HPDE6-E6E7 (cell line): ENCODE measurements at regions not wholly inside any gene's neighbourhood (a gene's known extent, or its start where the extent isn't known, plus 50 kb on each side); places are given as distances from the start of the nearest gene placed in this dataset.
"Not testable (repeated sequence)": the region's sequence is repeated elsewhere in the genome, so short reads cannot be mapped to it uniquely, and the experiment has no call there.

Experiments used
- DNase-seq: peaks from one replicate; pipeline ENCODE4 v3.0.0; 2011; ENCODE audit warnings: missing footprints; ENCODE audit errors: extremely low spot score

GRCh38 chr4:161329852-161330251 lies 833.9 kb downstream of the FSTL5 start:
- DNase-seq = no peak

DNA sequence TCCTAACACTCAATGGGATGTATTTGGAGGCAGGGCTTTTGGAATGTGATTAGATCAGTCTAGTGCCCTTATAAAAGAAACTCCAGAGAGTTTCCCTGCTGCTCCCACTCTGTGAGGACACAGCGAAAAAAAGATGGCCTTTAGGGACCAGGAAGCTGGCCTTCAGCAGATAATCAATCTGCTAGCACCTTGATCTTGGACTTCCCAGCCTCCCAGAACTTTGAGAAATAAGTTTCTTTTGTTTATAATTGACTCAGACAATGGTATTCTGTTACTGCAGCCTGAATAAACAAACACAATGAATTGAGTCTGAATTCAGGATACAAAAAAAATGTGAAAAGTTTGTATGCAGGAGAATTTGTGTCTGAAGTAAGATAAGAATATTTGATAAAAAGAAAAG lies 842.1 kb downstream of the FSTL5 start:
- no peak for DNase-seq

- DNase-seq = peak; percentile 3
These were observed 843.4 kb downstream of the FSTL5 start for GRCh38 chr4:161320377-161320776.

DNA sequence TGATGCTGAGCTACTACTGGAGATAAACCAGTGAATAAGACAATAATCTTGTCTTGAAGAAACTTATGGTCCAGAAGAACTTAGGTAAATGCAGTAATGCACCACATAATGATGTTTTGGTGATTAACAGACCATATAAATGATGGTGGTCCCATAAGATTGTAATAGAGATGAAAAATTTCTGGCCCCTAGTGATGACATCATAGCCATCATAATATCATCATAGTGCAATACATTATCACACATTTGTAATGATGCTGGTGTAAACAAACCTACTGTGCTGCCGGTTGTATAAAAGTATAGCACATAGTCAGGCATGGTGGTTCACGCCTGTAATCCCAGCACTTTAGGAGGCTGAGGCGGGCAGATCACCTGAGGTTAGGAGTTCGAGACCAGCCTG lies 846.8 kb downstream of the FSTL5 start:
- DNase-seq = no peak

GRCh38 chr4:161314371-161314770 lies 849.4 kb downstream of the FSTL5 start:
- no peak for DNase-seq

DNA sequence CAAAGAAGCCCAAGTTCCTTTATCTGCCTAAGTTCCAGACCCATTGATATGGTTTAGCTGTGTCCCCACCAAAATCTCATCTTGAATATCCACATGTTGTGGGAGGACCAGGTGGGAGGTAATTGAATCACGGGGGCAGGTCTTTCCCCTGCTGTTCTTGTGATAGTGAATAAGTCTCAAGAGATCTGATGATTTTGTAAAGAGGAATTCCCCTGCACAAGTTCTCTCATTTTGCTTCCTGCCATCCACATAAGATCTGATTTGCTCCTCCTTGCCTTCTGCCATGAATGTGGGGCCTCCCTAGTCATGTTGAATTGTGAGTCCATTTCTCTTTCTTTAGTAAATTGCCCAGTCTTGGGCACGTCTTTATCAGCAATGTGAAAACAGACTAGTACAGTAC lies 860.2 kb downstream of the FSTL5 start:
- no peak for DNase-seq

- no peak for DNase-seq
These were observed 872.6 kb downstream of the FSTL5 start for GRCh38 chr4:161291222-161291621.

DNA sequence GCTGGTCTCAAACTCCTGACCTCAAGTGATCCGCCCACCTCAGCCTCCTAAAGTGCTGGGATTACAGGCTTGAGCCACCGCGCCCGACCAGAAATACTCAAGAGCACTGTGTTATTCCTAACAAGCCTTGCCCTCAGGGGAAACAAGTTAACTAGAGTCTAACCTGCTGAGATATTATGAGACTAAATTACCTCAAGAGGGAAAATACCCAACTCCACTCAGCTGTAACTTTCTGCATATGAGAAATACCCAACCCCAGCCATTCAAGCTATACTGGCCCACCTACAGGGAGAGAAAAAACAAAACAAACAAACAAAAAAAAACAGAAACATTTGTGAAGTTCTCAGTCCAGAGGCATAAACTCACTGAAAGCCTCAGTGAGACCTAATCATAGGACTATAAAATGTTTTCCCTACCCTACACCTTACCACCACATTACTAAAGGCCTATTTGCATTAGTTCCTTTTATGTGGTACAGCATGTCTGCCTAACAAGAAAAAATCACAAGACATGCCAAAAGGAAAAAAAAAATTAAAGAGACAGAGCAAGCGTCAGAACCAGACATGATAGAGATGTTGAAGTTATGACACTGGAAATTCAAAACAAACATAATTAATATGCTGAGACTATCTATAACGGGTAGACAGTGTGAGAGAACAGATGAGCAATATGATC lies 876.0 kb downstream of the FSTL5 start:
- DNase-seq = no peak

GRCh38 chr4:161285461-161285860 lies 878.3 kb downstream of the FSTL5 start:
- DNase-seq = no peak

- no peak for DNase-seq
These were observed 882.9 kb downstream of the FSTL5 start for GRCh38 chr4:161280929-161281328.

DNA sequence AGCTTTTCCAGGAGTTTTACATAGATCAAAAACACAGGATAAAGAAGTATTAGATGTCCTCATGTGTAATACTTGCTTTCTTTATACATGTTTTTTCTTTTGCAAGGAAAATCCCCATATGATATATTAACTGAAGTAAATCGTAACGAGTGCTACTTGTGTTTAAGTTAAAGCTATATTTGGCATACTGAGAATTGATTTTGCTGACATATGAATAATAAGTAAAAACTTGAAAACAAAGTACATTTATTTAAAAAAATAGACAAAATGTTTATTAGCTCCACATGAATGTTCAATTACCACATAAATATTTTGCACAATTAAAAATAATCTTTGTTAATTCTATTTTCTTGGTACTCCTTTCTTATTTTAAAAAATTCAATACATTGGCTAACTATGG lies 884.7 kb downstream of the FSTL5 start:
- DNase-seq = no peak

DNA sequence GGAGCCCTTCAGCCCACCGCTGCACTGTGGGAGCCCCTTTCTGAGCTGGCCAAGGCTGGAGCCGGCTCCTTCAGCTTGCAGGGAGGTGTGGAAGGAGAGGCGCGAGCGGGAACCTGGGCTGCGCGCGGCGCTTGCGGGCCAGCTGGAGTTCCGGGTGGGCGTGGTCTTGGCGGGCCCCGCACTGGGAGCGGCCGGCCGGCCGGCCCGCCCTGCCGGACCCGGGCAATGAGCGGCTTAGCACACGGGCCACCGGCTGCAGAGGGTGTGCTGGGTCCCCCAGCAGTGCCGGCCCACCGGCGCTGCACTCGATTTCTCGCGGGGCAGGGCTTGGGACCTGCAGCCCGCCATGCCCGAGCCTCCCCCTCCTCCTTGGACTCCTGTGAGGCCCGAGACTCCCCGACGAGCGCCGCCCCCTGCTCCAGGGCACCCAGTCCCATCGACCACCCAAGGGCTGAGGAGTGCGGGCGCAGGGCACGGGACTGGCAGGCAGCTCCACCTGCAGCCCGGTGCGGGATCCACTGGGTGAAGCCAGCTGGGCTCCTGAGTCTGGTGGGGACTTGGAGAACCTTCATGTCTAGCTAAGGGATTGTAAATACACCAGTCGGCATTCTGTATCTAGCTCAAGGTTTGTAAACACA lies 886.5 kb downstream of the FSTL5 start:
- DNase-seq = not testable (repeated sequence)

DNA sequence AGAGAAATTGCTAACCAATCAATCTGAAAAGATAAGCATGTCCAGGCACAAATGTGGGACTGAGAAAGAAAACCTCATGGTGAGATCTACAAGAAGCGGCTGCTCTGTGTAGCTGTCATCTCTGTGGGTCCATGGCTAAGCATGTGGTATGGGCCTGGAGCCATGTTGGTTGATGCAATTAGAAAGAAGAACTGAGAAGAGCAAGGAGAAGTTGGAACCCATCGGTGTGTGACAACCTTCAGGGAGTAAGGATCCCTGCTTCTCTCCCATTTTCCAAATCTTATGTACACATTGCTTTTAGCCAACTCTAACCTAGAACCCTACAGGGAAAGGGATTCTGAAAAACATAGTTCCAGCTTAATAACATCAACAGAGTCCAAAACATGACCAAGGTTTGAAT lies 890.2 kb downstream of the FSTL5 start:
- no peak for DNase-seq

DNA sequence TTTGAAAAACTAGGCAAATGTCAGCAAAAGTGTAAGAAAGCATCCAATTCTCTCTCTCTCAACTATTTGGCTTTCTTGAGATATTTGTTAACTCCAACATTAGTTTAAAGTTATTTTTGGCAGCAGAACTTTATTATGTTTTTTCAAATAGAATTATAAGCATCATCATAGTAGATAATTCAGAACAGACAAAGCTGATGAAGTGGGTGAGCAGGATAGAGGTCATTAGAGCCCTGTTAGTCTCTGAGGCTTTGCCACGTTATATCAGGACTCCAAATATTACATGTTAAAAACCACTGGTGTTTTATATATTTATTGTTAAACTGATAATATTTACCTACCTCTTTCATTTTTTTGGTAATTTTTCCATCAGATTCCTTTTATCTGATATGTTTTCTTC lies 903.0 kb downstream of the FSTL5 start:
- no peak for DNase-seq

GRCh38 chr4:161256716-161257115 lies 907.1 kb downstream of the FSTL5 start:
- DNase-seq = no peak

- no peak for DNase-seq
These were observed 907.6 kb downstream of the FSTL5 start for GRCh38 chr4:161256172-161256571.

GRCh38 chr4:161254375-161254774 lies 909.4 kb downstream of the FSTL5 start:
- DNase-seq = no peak

- DNase-seq = peak; percentile 22
These were observed 911.2 kb downstream of the FSTL5 start for GRCh38 chr4:161252520-161253141.

DNA sequence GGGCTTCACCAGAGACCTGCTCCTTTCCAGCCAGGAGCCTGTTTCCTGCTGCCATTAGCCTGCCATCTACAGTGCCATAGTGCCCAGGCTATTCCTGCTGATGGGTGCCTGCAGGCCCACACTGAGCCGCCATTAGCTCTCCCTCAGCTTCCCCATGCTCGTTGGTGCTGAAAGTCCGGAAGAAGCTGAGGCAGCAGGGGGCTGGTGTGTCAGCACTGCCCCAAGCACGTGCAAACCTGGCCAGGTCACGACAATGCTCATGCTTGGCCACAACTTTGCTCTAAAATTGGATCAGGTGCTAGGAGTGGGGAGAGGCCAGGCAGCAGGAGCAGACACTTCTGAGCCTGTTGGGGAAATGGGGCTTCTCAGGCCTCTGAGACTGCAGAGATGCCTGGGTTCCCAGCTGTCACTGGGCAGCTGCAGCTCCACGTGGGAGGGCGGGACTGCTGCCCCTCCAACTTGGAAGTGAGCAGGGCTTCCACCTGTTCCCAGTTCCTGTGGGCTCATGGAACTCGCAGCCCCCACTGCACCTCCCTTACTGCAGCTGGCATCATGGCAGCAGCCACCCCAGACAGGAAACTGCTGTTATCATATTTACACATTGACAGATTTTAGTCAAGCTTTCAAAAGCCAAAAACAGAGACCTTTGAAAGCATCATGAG lies 913.9 kb downstream of the FSTL5 start:
- no peak for DNase-seq

DNA sequence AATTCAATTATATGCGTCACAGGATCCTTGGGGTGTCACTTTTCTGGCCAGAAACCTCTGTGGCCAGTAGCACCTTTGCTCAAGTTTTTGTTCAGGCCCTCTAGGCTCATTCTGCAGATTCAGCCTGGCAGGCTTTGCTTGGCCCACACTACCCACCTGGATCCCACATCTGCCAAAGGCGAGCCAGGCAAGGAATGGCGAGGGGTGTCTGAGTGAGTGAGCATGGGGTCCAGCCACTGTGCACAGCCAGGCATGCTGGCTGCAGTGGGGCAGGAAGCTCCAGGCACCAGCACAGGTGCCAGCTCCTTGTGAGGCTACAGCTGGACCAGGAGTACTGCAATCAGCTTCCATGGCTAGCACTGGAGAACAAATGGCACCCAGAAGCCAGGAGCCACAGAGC lies 914.9 kb downstream of the FSTL5 start:
- no peak for DNase-seq

DNA sequence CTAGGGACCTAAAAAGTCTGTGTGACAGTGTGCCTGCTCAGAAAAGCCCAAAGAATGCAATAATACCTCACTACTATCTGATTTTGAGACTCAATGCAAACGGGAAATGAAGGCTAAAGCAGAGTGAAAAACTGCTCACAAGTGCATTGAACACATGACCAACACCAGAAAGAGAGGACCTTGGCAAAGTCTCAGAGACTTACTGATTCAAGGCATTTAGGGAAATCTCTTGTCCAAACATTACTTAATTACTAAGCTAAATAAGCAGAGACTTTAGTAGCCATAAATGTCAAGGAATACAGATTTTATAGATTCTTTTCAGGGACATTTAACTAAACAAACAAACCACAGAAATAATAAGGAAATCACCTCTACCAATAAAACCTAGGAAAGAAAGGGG lies 916.0 kb downstream of the FSTL5 start:
- DNase-seq = no peak

DNA sequence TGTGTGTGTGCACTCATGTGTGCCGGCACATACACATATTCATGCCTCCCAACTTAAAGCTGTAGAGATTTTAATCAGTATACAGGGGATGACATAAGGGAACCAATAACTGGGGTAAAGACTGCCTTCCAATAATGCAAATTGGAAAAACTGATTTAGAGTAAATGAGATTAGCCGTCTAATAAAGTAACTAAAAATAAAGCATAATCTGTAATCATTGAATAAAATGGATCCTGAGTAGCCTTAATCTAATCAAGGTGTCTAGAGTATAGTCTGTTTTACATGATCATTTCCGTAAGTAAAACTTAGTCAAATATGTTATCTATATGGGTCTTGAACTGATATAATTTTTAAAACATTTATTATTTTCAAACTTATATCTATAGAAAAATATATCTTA lies 925.8 kb downstream of the FSTL5 start:
- no peak for DNase-seq

DNA sequence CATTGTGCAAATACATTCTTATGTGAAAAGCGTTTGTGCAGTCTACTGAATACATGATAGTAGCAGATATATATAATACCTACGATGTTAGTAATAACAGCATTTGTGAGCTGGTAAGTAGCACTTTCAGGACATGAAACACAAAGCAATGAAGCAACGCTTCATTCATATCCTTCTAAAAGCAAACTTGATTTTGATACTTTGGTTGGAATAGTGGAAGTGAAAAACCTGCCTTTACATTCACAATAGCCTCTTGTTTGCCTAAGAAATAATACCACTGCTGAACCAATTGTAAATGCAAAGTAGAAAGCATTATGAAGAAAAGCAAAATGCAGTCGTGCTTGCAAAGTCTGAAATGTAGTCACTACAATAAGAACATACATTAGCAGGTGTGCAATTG lies 926.3 kb downstream of the FSTL5 start:
- DNase-seq = no peak
